HepG2 (cell line): ENCODE measurements at regions not wholly inside any gene's neighbourhood (a gene's known extent, or its start where the extent isn't known, plus 50 kb on each side); places are given as distances from the start of the nearest gene placed in this dataset.

Experiments used
- BCL6 ChIP-seq: IDR thresholded peaks from 2 replicates; pipeline ENCODE4 v1.6.1; 2016; ENCODE audit warnings: missing genetic modification reagents, missing compliant biosample characterization
- NFIC ChIP-seq: IDR thresholded peaks from 2 replicates; pipeline ENCODE4 v1.6.1; 2012; ENCODE audit warnings: mild to moderate bottlenecking, low read length, inconsistent platforms
- RAD21 ChIP-seq: fragments of 450-650 bp; formaldehyde crosslinking; IDR thresholded peaks from 2 replicates; pipeline ENCODE4 v1.5.0; 2020; ENCODE audit warnings: mild to moderate bottlenecking
- RXRA ChIP-seq: sonication (generic); formaldehyde crosslinking; IDR thresholded peaks from 2 replicates; pipeline ENCODE4 v1.5.1; 2020; ENCODE audit warnings: missing genetic modification reagents
- YY1 ChIP-seq: IDR thresholded peaks from 2 replicates; pipeline ENCODE4 v1.6.1; 2011; ENCODE audit warnings: low read length, low read depth, moderate library complexity, mild to moderate bottlenecking; ENCODE audit not compliant: insufficient read depth, insufficient replicate concordance

GRCh38 chr7:69095127-69095526 is 503.1 kb upstream of the AUTS2 start:
- TF ChIP-seq RAD21 (CRISPR knock-in tag) (no peak), RXRA (no peak), NFIC (no peak), YY1 (no peak), BCL6 (CRISPR knock-in tag) (no peak)
